ENCODE measurements at regions not wholly inside any gene's neighbourhood (a gene's known extent, or its start where the extent isn't known, plus 50 kb on each side); places are given as distances from the start of the nearest gene placed in this dataset.
A peak's percentile ranks its signal among the peaks of the same experiment; 100 is the strongest.

- no peak for FAIRE-seq
- Histone ChIP-seq H3K9me3 (no peaks in the 10 kb centered on the region), H3K4me2 (no peak overlapping the region), H3K4me1 (peaks cover 23% of the 10 kb centered on the region), H3K27ac (no peak overlapping the region), H3K4me3 (no peak overlapping the region)
- ChIA-PET POLR2A (no interaction called here), CTCF (no interaction called here)
- 85% methylated on average over 1 of the region's 1 CpG for WGBS (ENCODE audit: missing lambda C conversion rate)
- TF ChIP-seq NR3C1 (IDR thresholded peaks at IDR 0.05): no peak
- TF ChIP-seq, protein P1, sequence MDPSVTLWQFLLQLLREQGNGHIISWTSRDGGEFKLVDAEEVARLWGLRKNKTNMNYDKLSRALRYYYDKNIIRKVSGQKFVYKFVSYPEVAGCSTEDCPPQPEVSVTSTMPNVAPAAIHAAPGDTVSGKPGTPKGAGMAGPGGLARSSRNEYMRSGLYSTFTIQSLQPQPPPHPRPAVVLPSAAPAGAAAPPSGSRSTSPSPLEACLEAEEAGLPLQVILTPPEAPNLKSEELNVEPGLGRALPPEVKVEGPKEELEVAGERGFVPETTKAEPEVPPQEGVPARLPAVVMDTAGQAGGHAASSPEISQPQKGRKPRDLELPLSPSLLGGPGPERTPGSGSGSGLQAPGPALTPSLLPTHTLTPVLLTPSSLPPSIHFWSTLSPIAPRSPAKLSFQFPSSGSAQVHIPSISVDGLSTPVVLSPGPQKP (IDR thresholded peaks at IDR 0.05; ENCODE audit: low read depth, low read length): no peak
- ATAC-seq: no peak
- no peak for DNase-seq (ENCODE audit: low read depth in 1 of 2, low spot score in 1 of 2)
Measured at GRCh38 chr1:55636696-55637095, 421.5 kb upstream of the USP24 start.

DNA sequence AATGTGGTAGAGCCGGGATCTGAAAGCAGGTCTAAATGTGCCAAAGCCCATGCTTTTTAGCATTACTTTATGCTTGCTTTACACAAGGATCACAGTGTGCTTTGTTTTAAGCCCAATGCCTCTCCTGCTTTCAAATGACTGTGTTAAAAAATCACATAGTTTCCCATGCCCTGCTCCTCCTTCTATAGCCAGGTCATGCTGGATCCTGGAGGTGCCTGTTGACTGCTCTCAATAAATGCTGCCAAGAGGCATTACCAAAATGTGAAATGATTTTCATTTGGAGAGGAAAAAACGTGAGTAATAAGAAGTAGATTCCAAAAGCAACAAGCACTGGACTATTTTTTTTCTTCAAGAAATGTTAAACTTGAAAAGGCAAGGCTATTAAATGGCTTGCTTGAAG lies 420.7 kb upstream of the USP24 start:
- TF ChIP-seq, protein P1 (IDR thresholded peaks at IDR 0.05; ENCODE audit: low read depth, low read length): no peak
- TF ChIP-seq FOXS1 (CRISPR knock-in tag; IDR thresholded peaks at IDR 0.05): no peak
- no peak for TF ChIP-seq HDAC2 (IDR thresholded peaks at IDR 0.05)
- no peak for TF ChIP-seq SMC3 (IDR thresholded peaks at IDR 0.05)
- Histone ChIP-seq H3K27ac (no peak overlapping the region), H3K4me1 (peaks cover 25% of the 10 kb centered on the region), H3K9me3 (peaks cover 4% of the 10 kb centered on the region; the same call in 1 of the 3 replicates), H3K4me3 (no peak overlapping the region), H3K4me2 (no peak overlapping the region)
- ATAC-seq: no peak
- ChIA-PET POLR2A (no interaction called here), CTCF (no interaction called here)
- FAIRE-seq: no peak
- no peak for DNase-seq (ENCODE audit: low read depth in 1 of 2, low spot score in 1 of 2)
- WGBS (ENCODE audit: missing lambda C conversion rate): 43% methylated on average over 2 of the region's 2 CpGs

- FAIRE-seq (no peak), ATAC-seq (no peak)
- TF ChIP-seq CBX8 (IDR thresholded peaks at IDR 0.05) (no peak), CTCF (IDR thresholded peaks at IDR 0.05) (no peak), SREBF2 (IDR thresholded peaks at IDR 0.05) (no peak), BCL3 (IDR thresholded peaks at IDR 0.05) (no peak)
Measured at GRCh38 chr1:55634516-55634915, 419.4 kb upstream of the USP24 start.

DNA sequence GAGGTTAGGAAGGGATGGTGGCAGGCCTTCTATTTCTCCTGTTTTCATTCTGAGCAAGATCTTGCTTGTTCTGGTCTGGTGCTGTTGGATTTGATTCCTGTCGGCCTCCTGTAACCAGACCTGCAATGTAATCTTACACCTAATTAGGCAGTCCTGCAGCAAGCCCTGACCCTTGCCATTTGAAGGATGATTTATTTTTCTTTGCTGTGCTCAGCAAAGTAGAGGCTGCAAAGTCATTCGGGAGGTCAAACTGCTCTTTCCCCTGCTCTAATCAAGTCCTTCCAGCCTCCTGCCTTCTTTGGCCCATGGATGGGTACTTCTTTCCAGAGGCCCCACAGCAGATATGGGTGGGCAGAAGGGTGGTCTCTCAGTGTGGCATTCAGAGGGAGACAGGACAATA lies 417.7 kb upstream of the USP24 start:
- TF ChIP-seq E2F6 (IDR thresholded peaks at IDR 0.05; ENCODE audit: borderline replicate concordance, low read depth) (no peak), RNF2 (IDR thresholded peaks at IDR 0.05; ENCODE audit: borderline replicate concordance, low read depth) (no peak), GATA3 (IDR thresholded peaks at IDR 0.05; ENCODE audit: borderline replicate concordance) (no peak), SMC3 (IDR thresholded peaks at IDR 0.05) (no peak), ZC3H11A (IDR thresholded peaks at IDR 0.05) (no peak), HOXB5 (CRISPR knock-in tag; IDR thresholded peaks at IDR 0.05) (no peak), ZFP36 (IDR thresholded peaks at IDR 0.05; ENCODE audit: borderline replicate concordance, partially characterized antibody) (no peak), NFE2L2 (conservative IDR thresholded peaks at IDR 0.05; ENCODE audit: low read length) (no peak), FOXS1 (CRISPR knock-in tag; IDR thresholded peaks at IDR 0.05) (no peak), CEBPB (IDR thresholded peaks at IDR 0.05) (no peak), EHMT2 (IDR thresholded peaks at IDR 0.05; ENCODE audit: low read depth) (no peak), KDM5A (IDR thresholded peaks at IDR 0.05) (no peak), KDM1A (IDR thresholded peaks at IDR 0.05; ENCODE audit: low read depth) (no peak), POLR2AphosphoS2 (conservative IDR thresholded peaks at IDR 0.05; ENCODE audit: low read length) (no peak)
- TF ChIP-seq, protein P2, sequence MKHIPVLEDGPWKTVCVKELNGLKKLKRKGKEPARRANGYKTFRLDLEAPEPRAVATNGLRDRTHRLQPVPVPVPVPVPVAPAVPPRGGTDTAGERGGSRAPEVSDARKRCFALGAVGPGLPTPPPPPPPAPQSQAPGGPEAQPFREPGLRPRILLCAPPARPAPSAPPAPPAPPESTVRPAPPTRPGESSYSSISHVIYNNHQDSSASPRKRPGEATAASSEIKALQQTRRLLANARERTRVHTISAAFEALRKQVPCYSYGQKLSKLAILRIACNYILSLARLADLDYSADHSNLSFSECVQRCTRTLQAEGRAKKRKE (CRISPR knock-in tag; IDR thresholded peaks at IDR 0.05; ENCODE audit: low read depth): no peak
- ChIA-PET CTCF (interaction anchor here (1.5 kb wide), 1 partner anchor 8 kb away, joined by 3 read pairs; no protein-coding TSS in a partner anchor), POLR2A (no interaction called here)
- Histone ChIP-seq H3K4me1 (peaks cover 25% of the 10 kb centered on the region), H3K4me3 (no peak overlapping the region), H3K4me2 (peak overlapping the region; percentile 47; the same call in 2 of the 3 replicates), H3K27ac (peak overlapping the region; percentile 67 to 76), H3K9me3 (peaks cover 8% of the 10 kb centered on the region; the same call in 1 of the 3 replicates)
- ATAC-seq (no peak), DNase-seq (ENCODE audit: low read depth in 1 of 2, low spot score in 1 of 2) (no peak), FAIRE-seq (no peak)
- WGBS (ENCODE audit: missing lambda C conversion rate): 77% methylated on average over 2 of the region's 2 CpGs

More at GRCh38 chr1:55634516-55634915, 419.4 kb upstream of the USP24 start:
- peaks cover 25% of the 10 kb centered on the region for H3K4me1 ChIP-seq
- WGBS (ENCODE audit: missing lambda C conversion rate): 44% methylated on average over 1 of the region's 1 CpG
- H3K4me2 ChIP-seq: 0 out of 3 replicates have a peak overlapping the region, but pooled peaks have one; percentile 0
- peak overlapping the region; percentile 16 to 76; a peak in 4 of 6 replicates for H3K27ac ChIP-seq
- ChIA-PET CTCF (no interaction called here), POLR2A (no interaction called here)
- no peak overlapping the region for H3K4me3 ChIP-seq
- H3K9me3 ChIP-seq: peaks cover 8% of the 10 kb centered on the region; the same call in 1 of the 3 replicates
- no peak for DNase-seq (ENCODE audit: low read depth in 1 of 2, low spot score in 1 of 2)
